DND-41 (cell line): ENCODE measurements at regions not wholly inside any gene's neighbourhood (a gene's known extent, or its start where the extent isn't known, plus 50 kb on each side); places are given as distances from the start of the nearest gene placed in this dataset.

ENCODE experiments used
- ATAC-seq: fragments of 200-7000 bp; cut with Tn5 transposase; 3 replicates; pipeline ENCODE4 v1.9.1; 2021; ENCODE audit warnings: low read depth; ENCODE audit not compliant: insufficient read depth
- DNase-seq: peaks from one replicate; pipeline ENCODE4 v3.0.0-alpha.2; 2020
- H2AFZ ChIP-seq: 2 replicates; pipeline ENCODE4 v1.6.0; 2012; ENCODE audit warnings: low read depth, low read length
- H3K27ac ChIP-seq: 2 replicates; pipeline ENCODE4 v1.5.1; 2012; ENCODE audit warnings: low read length, inconsistent platforms
- H3K27me3 ChIP-seq: fragments of 200-600 bp; sonication (generic); 2 replicates; pipeline ENCODE4 v1.6.0; 2012; ENCODE audit warnings: low read length, mild to moderate bottlenecking, inconsistent platforms; ENCODE audit not compliant: insufficient read depth, poor library complexity
- H3K36me3 ChIP-seq: 2 replicates; pipeline ENCODE4 v1.5.1; 2012; ENCODE audit warnings: low read length, inconsistent platforms; ENCODE audit not compliant: insufficient read depth
- H3K4me1 ChIP-seq: 2 replicates; pipeline ENCODE4 v1.5.1; 2012; ENCODE audit warnings: mild to moderate bottlenecking, low read length; ENCODE audit not compliant: insufficient read depth
- H3K4me2 ChIP-seq: 2 replicates; pipeline ENCODE4 v1.6.0; 2012; ENCODE audit warnings: mild to moderate bottlenecking, moderate library complexity, low read length, inconsistent platforms; ENCODE audit not compliant: insufficient read depth
- H3K4me3 ChIP-seq, 2 experiments: fragments of 200-600 bp in 1 of 2; shearing (Covaris generic) in 1 of 2; 2 replicates each; pipeline ENCODE4 v1.5.1; 2012 to 2016; ENCODE audit warnings: inconsistent platforms in 2 of 2, low read length in 2 of 2, mild to moderate bottlenecking in 2 of 2, low read depth in 1 of 2, moderate library complexity in 1 of 2
- H3K79me2 ChIP-seq: 2 replicates; pipeline ENCODE4 v1.6.0; 2012; ENCODE audit warnings: low read length, inconsistent platforms; ENCODE audit not compliant: insufficient read depth
- H3K9ac ChIP-seq: 2 replicates; pipeline ENCODE4 v1.6.0; 2012; ENCODE audit warnings: low read depth, mild to moderate bottlenecking, inconsistent platforms, low read length, moderate library complexity
- H3K9me3 ChIP-seq: 2 replicates; pipeline ENCODE4 v1.5.1; 2012; ENCODE audit warnings: low read length, moderate library complexity, mild to moderate bottlenecking, inconsistent platforms; ENCODE audit not compliant: insufficient read depth, severe bottlenecking
- H4K20me1 ChIP-seq: 2 replicates; pipeline ENCODE4 v1.6.0; 2012; ENCODE audit warnings: low read length; ENCODE audit not compliant: insufficient read depth
- CTCF ChIP-seq: IDR thresholded peaks from 2 replicates; pipeline ENCODE4 v1.5.1; 2012; ENCODE audit warnings: borderline replicate concordance, low read length, moderate library complexity, mild to moderate bottlenecking; ENCODE audit not compliant: poor library complexity, severe bottlenecking; ENCODE audit errors: extremely low read depth
- EZH2 ChIP-seq: IDR thresholded peaks from 3 replicates; pipeline ENCODE4 v1.6.1; 2012; ENCODE audit warnings: borderline replicate concordance, low read depth, mild to moderate bottlenecking, moderate library complexity, low read length, inconsistent platforms; ENCODE audit not compliant: severe bottlenecking

- ATAC-seq = no peak
- Histone ChIP-seq H3K79me2 (no peaks in the 10 kb centered on the region), H3K27ac (no peak overlapping the region), H3K36me3 (no peaks in the 10 kb centered on the region), H3K4me3 (no peak overlapping the region), H4K20me1 (no peaks in the 10 kb centered on the region), H3K4me2 (no peak overlapping the region), H3K9me3 (no peaks in the 10 kb centered on the region), H3K9ac (no peak overlapping the region), H3K27me3 (no peaks in the 10 kb centered on the region), H3K4me1 (no peaks in the 10 kb centered on the region), H2AFZ (no peak overlapping the region)
- TF ChIP-seq CTCF = no peak
- TF ChIP-seq EZH2 = no peak
- DNase-seq = no peak
These were observed 231.1 kb upstream of the ZNF804A start for GRCh38 chr2:184367211-184367610.

DNA sequence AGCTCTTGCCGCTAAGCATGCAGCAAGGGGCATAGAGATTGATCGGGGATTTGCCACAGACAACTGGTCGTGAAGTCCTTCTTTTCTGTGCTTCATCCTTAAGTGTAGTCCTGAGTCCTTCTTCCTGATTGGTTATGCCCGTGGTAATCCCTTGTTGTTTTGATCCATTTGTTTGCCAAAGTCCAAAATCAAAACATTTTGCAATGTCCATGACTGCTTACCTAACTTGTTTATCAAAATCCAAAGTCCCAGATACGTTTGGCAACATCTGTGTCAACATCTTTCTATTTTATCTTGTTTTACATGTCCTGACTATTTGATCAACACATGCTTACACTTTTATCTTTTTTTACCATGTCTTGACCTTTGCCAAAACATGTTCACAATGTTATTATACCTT, 229.0 kb upstream of the ZNF804A start:
- ATAC-seq (no peak), DNase-seq (no peak)
- H3K27ac ChIP-seq = no peak overlapping the region
- H3K79me2 ChIP-seq = no peaks in the 10 kb centered on the region
- no peaks in the 10 kb centered on the region for H3K27me3 ChIP-seq
- no peak overlapping the region for H3K9ac ChIP-seq
- H3K9me3 ChIP-seq = no peaks in the 10 kb centered on the region
- no peaks in the 10 kb centered on the region for H3K36me3 ChIP-seq
- no peak overlapping the region for H3K4me2 ChIP-seq
- no peak overlapping the region for H3K4me3 ChIP-seq
- H4K20me1 ChIP-seq = no peaks in the 10 kb centered on the region
- H2AFZ ChIP-seq = no peak overlapping the region
- no peaks in the 10 kb centered on the region for H3K4me1 ChIP-seq
- no peak for TF ChIP-seq CTCF
- no peak for TF ChIP-seq EZH2

DNA sequence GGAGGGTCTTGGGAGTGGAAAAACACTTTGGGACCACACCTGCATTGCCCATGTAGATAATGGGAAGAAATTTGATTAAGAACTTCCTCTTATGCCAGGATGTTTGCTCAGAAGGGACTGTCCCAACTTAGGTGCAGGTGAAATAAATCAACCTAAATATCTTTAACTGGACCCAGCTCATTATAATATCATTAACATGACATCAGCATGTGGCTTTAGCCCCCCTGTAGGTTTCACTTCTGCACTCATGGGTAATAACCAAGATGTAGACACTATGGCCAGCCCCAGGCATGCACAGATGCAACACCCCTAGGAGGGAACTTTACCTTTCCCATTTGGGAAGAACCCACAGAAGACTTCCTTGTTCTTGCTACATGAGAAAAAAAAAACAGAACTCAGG, 227.4 kb upstream of the ZNF804A start:
- no peak overlapping the region for H3K4me3 ChIP-seq
- H3K27me3 ChIP-seq = no peaks in the 10 kb centered on the region
- no peaks in the 10 kb centered on the region for H3K79me2 ChIP-seq
- H3K9me3 ChIP-seq = no peaks in the 10 kb centered on the region
- H2AFZ ChIP-seq = no peak overlapping the region
- no peak overlapping the region for H3K4me2 ChIP-seq
- TF ChIP-seq CTCF (no peak), EZH2 (no peak)
- no peak overlapping the region for H3K9ac ChIP-seq
- no peak overlapping the region for H3K27ac ChIP-seq
- no peaks in the 10 kb centered on the region for H3K36me3 ChIP-seq
- ATAC-seq = no peak
- no peaks in the 10 kb centered on the region for H3K4me1 ChIP-seq
- no peaks in the 10 kb centered on the region for H4K20me1 ChIP-seq
- DNase-seq = no peak

GRCh38 chr2:184371641-184372040, 226.7 kb upstream of the ZNF804A start:
- ATAC-seq = no peak
- TF ChIP-seq CTCF = no peak
- no peak for TF ChIP-seq EZH2
- Histone ChIP-seq H3K27me3 (no peaks in the 10 kb centered on the region), H3K36me3 (no peaks in the 10 kb centered on the region), H3K27ac (no peak overlapping the region), H3K9ac (no peak overlapping the region), H2AFZ (no peak overlapping the region), H3K4me3 (no peak overlapping the region), H3K4me1 (no peaks in the 10 kb centered on the region), H4K20me1 (no peaks in the 10 kb centered on the region), H3K79me2 (no peaks in the 10 kb centered on the region), H3K4me2 (no peak overlapping the region), H3K9me3 (no peaks in the 10 kb centered on the region)
- no peak for DNase-seq
